ENCODE measurements at regions not wholly inside any gene's neighbourhood (a gene's known extent, or its start where the extent isn't known, plus 50 kb on each side); places are given as distances from the start of the nearest gene placed in this dataset.

- WGBS (ENCODE audit: insufficient coverage) = no CpG with 5 or more reads among the region's 2 CpGs
- Mint-ChIP-seq H3K4me1 (peaks cover 2% of the 10 kb centered on the region), H3K36me3 (no peaks in the 10 kb centered on the region), H3K9me3 (no peaks in the 10 kb centered on the region), H3K4me3 (no peak overlapping the region), H3K27ac (no peak overlapping the region), H3K27me3 (ENCODE audit: low read depth in 3 of 3) (peaks cover 4 to 8% (median 5%) of the 10 kb centered on the region in 3 donors)
- TF ChIP-seq CTCF (IDR thresholded peaks at IDR 0.05) = no peak
- Histone ChIP-seq H3K4me1 (ENCODE audit: control insufficient read depth in 1 of 2, insufficient read depth in 2 of 2, low read length in 2 of 2) (no peaks in the 10 kb centered on the region), H3K27me3 (ENCODE audit: control insufficient read depth in 2 of 2, insufficient read depth in 2 of 2, low read length in 2 of 2) (peaks cover 3% of the 10 kb centered on the region in 2 donors), H4K20me1 (ENCODE audit: insufficient read depth, low read length) (no peaks in the 10 kb centered on the region), H3K4me3 (replicated peaks in 1 of 3; ENCODE audit: low read depth in 2 of 3, low read length in 3 of 3) (no peak overlapping the region), H2AFZ (ENCODE audit: insufficient read depth, low read depth, low read length, poor library complexity, severe bottlenecking) (no peak overlapping the region), H3K9ac (ENCODE audit: insufficient read depth, low read length, poor library complexity, severe bottlenecking) (no peak overlapping the region), H3K79me2 (ENCODE audit: insufficient read depth, low read length) (no peaks in the 10 kb centered on the region), H3K4me2 (replicated peaks; ENCODE audit: extremely low read depth, low read length, poor library complexity, severe bottlenecking) (no peak overlapping the region), H3K27ac (ENCODE audit: low read depth in 1 of 2, low read length in 2 of 2) (no peak overlapping the region), H3K9me3 (replicated peaks in 1 of 2; ENCODE audit: control insufficient read depth in 1 of 2, insufficient read depth in 1 of 2, low read length in 2 of 2) (no peaks in the 10 kb centered on the region), H3K36me3 (replicated peaks in 1 of 2; ENCODE audit: control insufficient read depth in 1 of 2, insufficient read depth in 2 of 2, low read length in 2 of 2) (no peaks in the 10 kb centered on the region)
- intact Hi-C loops (cut with micrococcal nuclease) = no loop called here
- DNase-seq = no peak
Observed at GRCh38 chr7:39824456-39825200, 125.4 kb upstream of the CDK13 start.

- H3K9me3 Mint-ChIP-seq = peaks cover 0 to 2% (median 0%) of the 10 kb centered on the region in 7 donors
- no CpG with 5 or more reads among the region's 6 CpGs for WGBS (ENCODE audit: insufficient coverage)
- Histone ChIP-seq H3K4me3 (replicated peaks in 1 of 3; ENCODE audit: low read depth in 2 of 3, low read length in 3 of 3) (no peak overlapping the region), H3K79me2 (ENCODE audit: insufficient read depth, low read length) (no peaks in the 10 kb centered on the region), H3K27me3 (ENCODE audit: control insufficient read depth in 2 of 2, insufficient read depth in 2 of 2, low read length in 2 of 2) (peaks cover 3% of the 10 kb centered on the region in 2 donors), H3K27ac (ENCODE audit: low read depth in 1 of 2, low read length in 2 of 2) (no peak overlapping the region), H3K9me3 (replicated peaks in 1 of 2; ENCODE audit: control insufficient read depth in 1 of 2, insufficient read depth in 1 of 2, low read length in 2 of 2) (no peaks in the 10 kb centered on the region), H3K4me2 (replicated peaks; ENCODE audit: extremely low read depth, low read length, poor library complexity, severe bottlenecking) (no peak overlapping the region), H3K4me1 (ENCODE audit: control insufficient read depth in 1 of 2, insufficient read depth in 2 of 2, low read length in 2 of 2) (no peaks in the 10 kb centered on the region), H4K20me1 (ENCODE audit: insufficient read depth, low read length) (no peaks in the 10 kb centered on the region), H2AFZ (ENCODE audit: insufficient read depth, low read depth, low read length, poor library complexity, severe bottlenecking) (no peak overlapping the region), H3K36me3 (replicated peaks in 1 of 2; ENCODE audit: control insufficient read depth in 1 of 2, insufficient read depth in 2 of 2, low read length in 2 of 2) (no peaks in the 10 kb centered on the region), H3K9ac (ENCODE audit: insufficient read depth, low read length, poor library complexity, severe bottlenecking) (no peak overlapping the region)
- peaks cover 2% of the 10 kb centered on the region for H3K4me1 Mint-ChIP-seq
- no peak overlapping the region for H3K27ac Mint-ChIP-seq
- intact Hi-C loops (cut with micrococcal nuclease) = no loop called here
- TF ChIP-seq CTCF (IDR thresholded peaks at IDR 0.05) = no peak
- peaks cover 3 to 9% (median 7%) of the 10 kb centered on the region in 3 donors for H3K27me3 Mint-ChIP-seq (ENCODE audit: low read depth in 3 of 3)
- no peaks in the 10 kb centered on the region for H3K36me3 Mint-ChIP-seq
- no peak for DNase-seq
- H3K4me3 Mint-ChIP-seq = peak overlapping the region in 1 of 2 donors; percentile 56
Observed at GRCh38 chr7:39825401-39825980, 124.6 kb upstream of the CDK13 start.
